Right renal cortex interstitium (tissue), 3 donors: ENCODE measurements at regions not wholly inside any gene's neighbourhood (a gene's known extent, or its start where the extent isn't known, plus 50 kb on each side); places are given as distances from the start of the nearest gene placed in this dataset.
"Not testable (repeated sequence)": the region's sequence is repeated elsewhere in the genome, so short reads cannot be mapped to it uniquely, and the experiment has no call there.

ENCODE experiments used
- DNase-seq, 3 donors: peaks; one replicate each; pipeline ENCODE4 v3.0.0-alpha.2; 2013; ENCODE audit warnings: low read depth in 3 of 3, low spot score in 2 of 3

GRCh38 chr1:228887960-228888359 lies 152.7 kb downstream of the RHOU start:
- no peak for DNase-seq

GRCh38 chr1:228889289-228889688 lies 154.0 kb downstream of the RHOU start:
- no peak for DNase-seq

- no peak for DNase-seq
Measured at GRCh38 chr1:228891272-228892034, 156.2 kb downstream of the RHOU start.

- DNase-seq = not testable (repeated sequence)
Measured at GRCh38 chr1:228892200-228892599, 156.9 kb downstream of the RHOU start.

GRCh38 chr1:228894442-228894989 lies 159.2 kb downstream of the RHOU start:
- DNase-seq = no peak

GRCh38 chr1:228897901-228898300 lies 162.6 kb downstream of the RHOU start:
- DNase-seq = no peak

GRCh38 chr1:228898582-228898992 lies 163.3 kb downstream of the RHOU start:
- DNase-seq = no peak

GRCh38 chr1:228899421-228899956 lies 164.2 kb downstream of the RHOU start:
- no peak for DNase-seq

GRCh38 chr1:228900099-228900885 lies 165.0 kb downstream of the RHOU start:
- no peak for DNase-seq

- DNase-seq = no peak
Measured at GRCh38 chr1:228900886-228901392, 165.7 kb downstream of the RHOU start.

GRCh38 chr1:228901936-228902681 lies 166.8 kb downstream of the RHOU start:
- DNase-seq = no peak

GRCh38 chr1:228902781-228903433 lies 167.6 kb downstream of the RHOU start:
- DNase-seq = no peak

GRCh38 chr1:228903434-228904071 lies 168.3 kb downstream of the RHOU start:
- DNase-seq = no peak

GRCh38 chr1:228904222-228904621 lies 168.9 kb downstream of the RHOU start:
- DNase-seq = no peak

GRCh38 chr1:228905701-228906101 lies 170.4 kb downstream of the RHOU start:
- no peak for DNase-seq

- no peak for DNase-seq
Measured at GRCh38 chr1:228906223-228906860, 171.1 kb downstream of the RHOU start.

- no peak for DNase-seq
Measured at GRCh38 chr1:228911225-228912210, 176.2 kb downstream of the RHOU start.
